ENCODE measurements at regions not wholly inside any gene's neighbourhood (a gene's known extent, or its start where the extent isn't known, plus 50 kb on each side); places are given as distances from the start of the nearest gene placed in this dataset.

DNA sequence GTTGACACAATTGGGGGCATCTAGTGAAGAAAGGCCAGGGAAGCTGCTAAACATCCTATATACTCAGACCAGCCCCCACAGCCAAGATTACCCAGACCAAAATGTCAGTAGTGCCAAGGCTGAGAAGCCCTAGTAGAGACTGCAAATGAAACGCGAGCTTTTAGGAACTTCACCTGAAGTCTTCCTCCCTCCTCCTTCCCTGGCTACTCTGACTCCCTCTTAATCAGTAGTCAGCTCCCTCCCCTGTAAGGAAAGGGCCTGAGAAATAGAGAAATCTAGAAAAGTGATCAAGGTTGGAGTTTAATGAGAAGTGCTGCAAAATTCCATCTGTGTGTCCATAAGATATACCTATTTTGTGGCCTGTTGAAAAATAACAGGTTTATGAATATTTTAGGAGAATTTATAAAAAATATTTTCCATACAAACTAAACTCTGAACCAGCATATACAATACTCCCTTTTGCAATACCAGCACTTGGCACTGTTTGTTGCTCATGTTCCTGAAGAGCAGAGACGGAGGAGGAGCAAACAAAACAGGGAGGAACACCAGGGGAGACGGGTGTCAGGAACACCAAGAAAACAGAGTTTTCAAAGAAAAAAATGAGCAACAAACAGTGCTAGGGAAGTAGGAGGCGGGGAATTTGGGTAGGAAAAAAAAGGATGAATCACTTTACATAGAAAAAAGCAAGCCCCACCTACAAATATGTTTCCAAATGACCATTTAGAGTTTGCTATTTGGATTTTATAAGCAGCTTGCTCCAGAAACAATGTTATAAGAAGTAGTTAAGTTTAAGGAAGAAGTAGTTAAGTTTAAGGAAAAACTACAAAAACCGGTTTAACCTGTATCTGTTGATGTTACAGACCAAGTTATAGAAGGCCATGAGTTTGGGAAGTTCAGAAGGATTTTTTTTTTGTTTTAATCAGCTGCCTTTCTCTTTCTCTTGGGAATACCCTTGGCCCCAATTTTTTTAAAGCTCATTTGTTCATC is 282.1 kb upstream of the GRIP1 start:
- H3K4me1 ChIP-seq (ENCODE audit: control insufficient read depth in 2 of 3, insufficient read depth in 2 of 3, low read depth in 1 of 3, low read length in 3 of 3) = no peaks in the 10 kb centered on the region
- intact Hi-C loops (cut with DNase I) = no loop called here
- TF ChIP-seq, protein P1, sequence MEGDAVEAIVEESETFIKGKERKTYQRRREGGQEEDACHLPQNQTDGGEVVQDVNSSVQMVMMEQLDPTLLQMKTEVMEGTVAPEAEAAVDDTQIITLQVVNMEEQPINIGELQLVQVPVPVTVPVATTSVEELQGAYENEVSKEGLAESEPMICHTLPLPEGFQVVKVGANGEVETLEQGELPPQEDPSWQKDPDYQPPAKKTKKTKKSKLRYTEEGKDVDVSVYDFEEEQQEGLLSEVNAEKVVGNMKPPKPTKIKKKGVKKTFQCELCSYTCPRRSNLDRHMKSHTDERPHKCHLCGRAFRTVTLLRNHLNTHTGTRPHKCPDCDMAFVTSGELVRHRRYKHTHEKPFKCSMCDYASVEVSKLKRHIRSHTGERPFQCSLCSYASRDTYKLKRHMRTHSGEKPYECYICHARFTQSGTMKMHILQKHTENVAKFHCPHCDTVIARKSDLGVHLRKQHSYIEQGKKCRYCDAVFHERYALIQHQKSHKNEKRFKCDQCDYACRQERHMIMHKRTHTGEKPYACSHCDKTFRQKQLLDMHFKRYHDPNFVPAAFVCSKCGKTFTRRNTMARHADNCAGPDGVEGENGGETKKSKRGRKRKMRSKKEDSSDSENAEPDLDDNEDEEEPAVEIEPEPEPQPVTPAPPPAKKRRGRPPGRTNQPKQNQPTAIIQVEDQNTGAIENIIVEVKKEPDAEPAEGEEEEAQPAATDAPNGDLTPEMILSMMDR (IDR thresholded peaks at IDR 0.05; ENCODE audit: borderline replicate concordance, extremely low read depth, insufficient read depth) = no peak

DNA sequence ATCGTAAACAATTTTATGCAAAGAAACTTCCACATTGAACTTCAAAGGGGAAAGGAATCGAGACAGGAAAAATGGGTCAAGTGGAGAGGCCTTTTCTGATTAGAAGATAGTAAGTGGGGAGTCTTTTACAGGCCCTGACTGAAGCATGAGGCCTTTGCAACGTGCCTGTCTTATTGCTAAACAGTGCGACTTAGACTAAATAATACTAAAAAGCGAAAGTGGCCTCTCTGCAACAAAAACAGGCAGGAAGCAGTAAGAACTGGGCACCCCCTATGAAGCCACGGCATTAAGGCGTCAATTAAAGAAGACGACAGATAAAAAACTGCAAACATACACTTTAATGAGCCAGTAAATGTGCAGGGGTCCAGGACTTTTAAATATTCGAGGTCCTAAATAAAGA is 283.4 kb upstream of the GRIP1 start:
- Histone ChIP-seq H3K36me3 (ENCODE audit: control insufficient read depth in 2 of 3, insufficient read depth in 3 of 3, low read length in 3 of 3) (no peaks in the 10 kb centered on the region), H3K27ac (ENCODE audit: low read depth in 2 of 2, low read length in 2 of 2) (no peak overlapping the region), H3K9me3 (ENCODE audit: control insufficient read depth in 2 of 3, insufficient read depth in 1 of 3, low read length in 3 of 3) (no peaks in the 10 kb centered on the region), H3K9ac (ENCODE audit: low read length in 3 of 3) (no peak overlapping the region), H3K4me3 (ENCODE audit: low read length in 3 of 3) (no peak overlapping the region), H3K27me3 (ENCODE audit: control insufficient read depth, insufficient read depth, low read length) (no peaks in the 10 kb centered on the region), H3K4me1 (ENCODE audit: control insufficient read depth in 2 of 3, insufficient read depth in 2 of 3, low read depth in 1 of 3, low read length in 3 of 3) (no peaks in the 10 kb centered on the region)
- FAIRE-seq (no peak), DNase-seq (peak in 1 of 5 donors; percentile 17)
- TF ChIP-seq, protein P1 (IDR thresholded peaks at IDR 0.05; ENCODE audit: borderline replicate concordance, extremely low read depth, insufficient read depth) = no peak
- intact Hi-C loops (cut with DNase I) = no loop called here

More for the DNA sequence above, 282.1 kb upstream of the GRIP1 start:
- DNase-seq (peak in 2 of 5 donors; percentile 16 to 21), FAIRE-seq (no peak)
- H3K27me3 ChIP-seq (ENCODE audit: control insufficient read depth, insufficient read depth, low read length) = no peaks in the 10 kb centered on the region
- H3K4me3 ChIP-seq (ENCODE audit: low read length in 3 of 3) = no peak overlapping the region
- no peaks in the 10 kb centered on the region for H3K36me3 ChIP-seq (ENCODE audit: control insufficient read depth in 2 of 3, insufficient read depth in 3 of 3, low read length in 3 of 3)
- no peak overlapping the region for H3K9ac ChIP-seq (ENCODE audit: low read length in 3 of 3)
- H3K27ac ChIP-seq (ENCODE audit: low read depth in 2 of 2, low read length in 2 of 2) = no peak overlapping the region
- H3K9me3 ChIP-seq (ENCODE audit: control insufficient read depth in 2 of 3, insufficient read depth in 1 of 3, low read length in 3 of 3) = no peaks in the 10 kb centered on the region

DNA sequence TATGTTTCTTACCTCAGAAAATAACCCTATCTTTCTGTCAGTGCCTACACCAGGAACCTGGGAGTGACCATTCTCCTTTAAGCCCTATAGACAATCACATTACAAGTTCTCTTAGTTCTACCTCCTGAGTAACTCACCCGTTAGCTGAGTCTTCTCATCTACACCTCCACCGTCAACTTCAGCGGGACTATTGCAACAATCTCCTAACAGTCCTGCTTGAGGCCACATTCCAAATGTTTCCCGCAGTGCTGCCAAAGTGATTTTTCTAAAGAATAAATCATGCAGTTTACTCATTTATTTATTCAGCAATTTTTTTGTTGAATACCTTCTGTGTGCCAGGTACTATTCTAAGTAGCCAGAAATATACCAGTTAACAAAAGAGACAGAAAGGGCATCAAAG is 285.0 kb upstream of the GRIP1 start:
- intact Hi-C loops (cut with DNase I) = no loop called here
- H3K9me3 ChIP-seq (ENCODE audit: control insufficient read depth in 2 of 3, insufficient read depth in 1 of 3, low read length in 3 of 3) = no peaks in the 10 kb centered on the region
- TF ChIP-seq, protein P1 (IDR thresholded peaks at IDR 0.05; ENCODE audit: borderline replicate concordance, extremely low read depth, insufficient read depth) = no peak
- no peaks in the 10 kb centered on the region for H3K36me3 ChIP-seq (ENCODE audit: control insufficient read depth in 2 of 3, insufficient read depth in 3 of 3, low read length in 3 of 3)
- no peak overlapping the region for H3K9ac ChIP-seq (ENCODE audit: low read length in 3 of 3)
- H3K27me3 ChIP-seq (ENCODE audit: control insufficient read depth, insufficient read depth, low read length) = no peaks in the 10 kb centered on the region
- no peak for DNase-seq
- no peaks in the 10 kb centered on the region for H3K4me1 ChIP-seq (ENCODE audit: control insufficient read depth in 2 of 3, insufficient read depth in 2 of 3, low read depth in 1 of 3, low read length in 3 of 3)
- no peak overlapping the region for H3K27ac ChIP-seq (ENCODE audit: low read depth in 2 of 2, low read length in 2 of 2)
- no peak for FAIRE-seq
- no peak overlapping the region for H3K4me3 ChIP-seq (ENCODE audit: low read length in 3 of 3)

Measured in kidney (tissue), 13 donors.